ENCODE measurements at regions not wholly inside any gene's neighbourhood (a gene's known extent, or its start where the extent isn't known, plus 50 kb on each side); places are given as distances from the start of the nearest gene placed in this dataset.

GRCh38 chr15:39041979-39042495 lies 477.4 kb upstream of the RASGRP1 start:
- DNase-seq, result no peak

- no peak for DNase-seq
Observed at GRCh38 chr15:39051626-39052322, 487.2 kb upstream of the RASGRP1 start.

- DNase-seq, result no peak
Observed at GRCh38 chr15:39052323-39052705, 487.7 kb upstream of the RASGRP1 start.

- no peak for DNase-seq
Observed at GRCh38 chr15:39053480-39053879, 488.9 kb upstream of the RASGRP1 start.

GRCh38 chr15:39054128-39054732 lies 489.6 kb upstream of the RASGRP1 start:
- DNase-seq, result no peak

GRCh38 chr15:39056357-39056756 lies 491.7 kb upstream of the RASGRP1 start:
- no peak for DNase-seq

GRCh38 chr15:39058351-39059131 lies 493.9 kb upstream of the RASGRP1 start:
- no peak for DNase-seq

GRCh38 chr15:39059917-39060316 lies 495.3 kb upstream of the RASGRP1 start:
- DNase-seq, result no peak

GRCh38 chr15:39061952-39062464 lies 497.4 kb upstream of the RASGRP1 start:
- DNase-seq, result no peak

- no peak for DNase-seq
Observed at GRCh38 chr15:39066677-39067076, 502.1 kb upstream of the RASGRP1 start.

GRCh38 chr15:39074341-39074985 lies 506.4 kb upstream of the THBS1 start:
- DNase-seq, result no peak

GRCh38 chr15:39075311-39075710 lies 505.6 kb upstream of the THBS1 start:
- no peak for DNase-seq

- no peak for DNase-seq
Observed at GRCh38 chr15:39075756-39076341, 505.0 kb upstream of the THBS1 start.

GRCh38 chr15:39078026-39078425 lies 502.9 kb upstream of the THBS1 start:
- no peak for DNase-seq

- no peak for DNase-seq
Observed at GRCh38 chr15:39079296-39079847, 501.5 kb upstream of the THBS1 start.

GRCh38 chr15:39083213-39083612 lies 497.7 kb upstream of the THBS1 start:
- no peak for DNase-seq

GRCh38 chr15:39084674-39085530 lies 496.0 kb upstream of the THBS1 start:
- DNase-seq, result no peak

GRCh38 chr15:39086641-39087040 lies 494.2 kb upstream of the THBS1 start:
- DNase-seq, result no peak

GRCh38 chr15:39088156-39088555 lies 492.7 kb upstream of the THBS1 start:
- DNase-seq, result no peak

GRCh38 chr15:39092354-39092753 lies 488.5 kb upstream of the THBS1 start:
- DNase-seq, result no peak

- DNase-seq, result no peak
Observed at GRCh38 chr15:39092761-39093160, 488.1 kb upstream of the THBS1 start.
